Epithelial cell of esophagus (primary cell): ENCODE measurements at regions not wholly inside any gene's neighbourhood (a gene's known extent, or its start where the extent isn't known, plus 50 kb on each side); places are given as distances from the start of the nearest gene placed in this dataset.
"Not testable (repeated sequence)": the region's sequence is repeated elsewhere in the genome, so short reads cannot be mapped to it uniquely, and the experiment has no call there.

Source experiments
- DNase-seq: peaks from one replicate; pipeline ENCODE4 v3.0.0; 2010; ENCODE audit warnings: low read depth
- H3K4me3 ChIP-seq: 2 replicates; pipeline ENCODE4 v1.5.1; 2011; ENCODE audit warnings: mild to moderate bottlenecking, low read length, control low read depth
- CTCF ChIP-seq: IDR thresholded peaks from 2 replicates; pipeline ENCODE4 v1.5.1; 2011; ENCODE audit warnings: low read depth, mild to moderate bottlenecking, low read length, control low read depth, inconsistent platforms; ENCODE audit not compliant: insufficient read depth; ENCODE audit errors: missing control alignments

GRCh38 chr3:32042867-32043266 lies 61.3 kb downstream of the ZNF860 start:
- not testable (repeated sequence) for H3K4me3 ChIP-seq, DNase-seq

DNA sequence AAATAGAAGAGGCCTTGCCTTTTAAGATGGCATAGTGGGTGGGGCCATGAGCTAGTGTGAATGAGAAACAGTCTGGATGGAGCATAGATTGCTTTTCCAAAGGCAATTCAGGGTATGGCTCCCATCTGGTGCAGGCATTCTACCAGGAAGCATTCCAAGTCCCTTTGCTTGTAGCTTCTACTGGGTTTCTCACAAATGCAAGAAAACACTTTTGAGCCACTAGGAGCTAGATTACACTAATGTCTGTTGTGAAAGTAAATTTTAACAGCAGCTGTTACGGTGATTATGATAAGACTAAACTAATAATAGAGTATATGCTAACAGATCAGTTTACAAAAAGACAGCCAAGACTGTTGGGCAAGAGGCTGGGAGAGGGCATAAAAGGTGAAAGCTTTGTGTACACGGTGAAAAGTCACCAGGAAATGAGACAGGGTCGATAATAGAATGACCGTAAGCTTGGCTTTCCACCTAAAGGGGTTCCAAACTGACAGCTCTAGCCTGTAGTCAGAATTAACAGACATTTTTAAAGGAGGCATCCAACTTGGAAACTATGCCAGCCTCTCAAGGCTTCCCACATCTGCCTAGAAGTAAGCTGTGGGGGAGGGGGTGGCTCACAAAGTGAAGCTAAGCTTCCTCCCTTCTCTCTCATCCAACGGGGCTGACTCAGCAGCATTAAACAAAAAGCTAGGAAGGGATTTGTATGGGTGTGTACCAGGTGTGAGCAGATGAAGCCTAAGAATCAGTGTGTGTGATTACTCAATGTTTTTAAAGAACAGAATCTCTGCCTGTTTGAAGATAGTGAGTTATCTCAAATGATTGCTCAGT lies 61.1 kb upstream of the GPD1L start:
- TF ChIP-seq CTCF: no peak
- DNase-seq: peak; percentile 96
- H3K4me3 ChIP-seq: peak overlapping the region; percentile 20

DNA sequence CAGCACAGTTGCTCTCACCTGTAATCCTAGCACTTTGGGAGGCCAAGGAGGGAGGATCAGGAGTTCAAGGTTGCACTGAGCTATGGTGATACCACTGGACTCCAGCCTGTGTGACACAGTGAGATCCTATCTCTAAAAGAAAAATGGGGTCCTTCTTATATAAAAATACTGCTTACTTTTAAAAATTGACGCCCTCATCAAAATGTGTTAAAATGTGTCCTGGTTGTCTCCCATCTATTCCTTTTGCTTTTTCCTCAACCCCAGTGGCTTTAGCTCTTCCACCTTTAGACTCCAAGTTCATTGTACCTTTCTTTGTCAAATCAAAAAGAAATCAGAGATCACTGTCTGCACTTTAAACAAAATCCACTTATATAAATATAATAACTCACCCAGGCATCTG lies 60.3 kb upstream of the GPD1L start:
- TF ChIP-seq CTCF: no peak
- no peak for DNase-seq
- H3K4me3 ChIP-seq: no peak overlapping the region

GRCh38 chr3:32048487-32049182 lies 57.8 kb upstream of the GPD1L start:
- no peak overlapping the region for H3K4me3 ChIP-seq
- TF ChIP-seq CTCF: no peak
- DNase-seq: no peak

GRCh38 chr3:32049916-32050315 lies 56.5 kb upstream of the GPD1L start:
- no peak for TF ChIP-seq CTCF
- DNase-seq: no peak
- no peak overlapping the region for H3K4me3 ChIP-seq

DNA sequence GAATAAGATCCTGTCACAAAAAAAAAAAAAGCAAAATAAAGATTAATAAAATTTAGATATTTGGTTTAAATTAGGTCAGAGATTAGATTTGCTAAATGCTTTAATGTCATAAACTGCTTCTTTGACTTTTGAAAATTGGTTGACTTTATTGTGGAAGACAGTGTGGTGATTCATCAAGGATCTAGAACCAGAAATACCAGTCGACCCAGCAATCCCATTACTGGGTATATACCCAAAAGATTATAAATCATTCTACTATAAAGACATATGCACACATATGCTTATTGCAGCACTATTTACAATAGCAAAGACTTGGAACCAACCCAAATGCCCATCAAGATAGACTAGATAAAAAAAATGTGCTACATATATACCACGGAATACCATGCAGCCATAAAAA lies 54.2 kb upstream of the GPD1L start:
- DNase-seq: peak; percentile 66
- not testable (repeated sequence) for H3K4me3 ChIP-seq

GRCh38 chr3:32052851-32053250 lies 53.6 kb upstream of the GPD1L start:
- not testable (repeated sequence) for H3K4me3 ChIP-seq, DNase-seq

GRCh38 chr3:32056559-32057290 lies 49.7 kb upstream of the GPD1L start:
- H3K4me3 ChIP-seq: no peak overlapping the region
- DNase-seq: no peak
- TF ChIP-seq CTCF: no peak
